Osteoblast (primary cell): ENCODE measurements at regions not wholly inside any gene's neighbourhood (a gene's known extent, or its start where the extent isn't known, plus 50 kb on each side); places are given as distances from the start of the nearest gene placed in this dataset.

Experiments used
- DNase-seq: peaks from one replicate; pipeline ENCODE4 v3.0.0; 2011; ENCODE audit warnings: low spot score, mixed read lengths; ENCODE audit not compliant: insufficient read length; ENCODE audit errors: missing footprints
- H2AFZ ChIP-seq: 2 replicates; pipeline ENCODE4 v1.6.0; 2011; ENCODE audit warnings: mild to moderate bottlenecking, low read length
- H3K27ac ChIP-seq: 2 replicates; pipeline ENCODE4 v1.5.1; 2011; ENCODE audit warnings: mild to moderate bottlenecking, low read depth, low read length, moderate library complexity
- H3K27me3 ChIP-seq: 2 replicates; pipeline ENCODE4 v1.6.0; 2012; ENCODE audit warnings: mild to moderate bottlenecking, control low read depth, inconsistent platforms, low read length, moderate library complexity; ENCODE audit not compliant: insufficient read depth
- H3K36me3 ChIP-seq: 2 replicates; pipeline ENCODE4 v1.5.1; 2011; ENCODE audit warnings: mild to moderate bottlenecking, low read length, control low read depth, moderate library complexity; ENCODE audit not compliant: insufficient read depth
- H3K4me1 ChIP-seq: 2 replicates; pipeline ENCODE4 v1.5.1; 2011; ENCODE audit warnings: mild to moderate bottlenecking, low read length, control low read depth, moderate library complexity; ENCODE audit not compliant: insufficient read depth
- H3K4me2 ChIP-seq: 2 replicates; pipeline ENCODE4 v1.6.0; 2011; ENCODE audit warnings: mild to moderate bottlenecking, low read length; ENCODE audit not compliant: insufficient read depth
- H3K4me3 ChIP-seq: fragments of 200-600 bp; sonication (generic); 3 replicates; pipeline ENCODE4 v1.5.1; 2012; ENCODE audit warnings: mild to moderate bottlenecking, low read length, inconsistent platforms; ENCODE audit not compliant: insufficient read depth
- H3K79me2 ChIP-seq: 2 replicates; pipeline ENCODE4 v1.6.0; 2012; ENCODE audit warnings: mild to moderate bottlenecking, low read length, control low read depth, inconsistent platforms; ENCODE audit not compliant: insufficient read depth
- H3K9me3 ChIP-seq: 2 replicates; pipeline ENCODE4 v1.5.1; 2011; ENCODE audit warnings: low read depth, low read length, control low read depth
- H4K20me1 ChIP-seq: 2 replicates; pipeline ENCODE4 v1.6.0; 2012; ENCODE audit warnings: mild to moderate bottlenecking, low read length, control low read depth; ENCODE audit not compliant: insufficient read depth
- TF ChIP-seq, protein P1 (sequence below): IDR thresholded peaks from 2 replicates; pipeline ENCODE4 v1.5.1; 2011; ENCODE audit warnings: mild to moderate bottlenecking, low read depth, low read length, moderate library complexity; ENCODE audit errors: extremely low read depth

DNA sequence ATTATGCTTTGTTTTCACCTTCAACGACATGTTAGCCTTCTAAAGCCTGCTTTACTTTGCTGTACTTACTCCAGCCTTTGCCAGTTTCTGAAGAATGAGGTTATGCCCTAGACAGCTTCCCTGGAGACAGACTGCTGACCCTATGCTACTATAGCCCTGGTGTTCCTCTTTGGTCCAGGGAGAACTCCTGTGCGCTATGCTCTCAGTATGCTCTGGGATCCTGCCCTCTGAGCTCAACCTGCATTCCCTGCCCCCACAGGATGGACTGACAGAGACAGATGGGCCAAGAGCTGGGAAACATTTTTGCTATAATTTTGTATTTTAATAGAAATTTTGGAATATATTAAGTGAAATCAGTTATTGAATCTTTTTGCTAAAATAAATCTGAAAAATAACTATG, 425.9 kb downstream of the TMA16 start:
- Histone ChIP-seq H3K9me3 (peaks cover 2% of the 10 kb centered on the region), H3K27ac (no peak overlapping the region), H3K79me2 (no peaks in the 10 kb centered on the region), H2AFZ (no peak overlapping the region), H3K27me3 (no peaks in the 10 kb centered on the region), H3K4me3 (no peak overlapping the region), H3K36me3 (no peaks in the 10 kb centered on the region), H4K20me1 (no peaks in the 10 kb centered on the region), H3K4me1 (no peaks in the 10 kb centered on the region), H3K4me2 (no peak overlapping the region)
- TF ChIP-seq, protein P1, sequence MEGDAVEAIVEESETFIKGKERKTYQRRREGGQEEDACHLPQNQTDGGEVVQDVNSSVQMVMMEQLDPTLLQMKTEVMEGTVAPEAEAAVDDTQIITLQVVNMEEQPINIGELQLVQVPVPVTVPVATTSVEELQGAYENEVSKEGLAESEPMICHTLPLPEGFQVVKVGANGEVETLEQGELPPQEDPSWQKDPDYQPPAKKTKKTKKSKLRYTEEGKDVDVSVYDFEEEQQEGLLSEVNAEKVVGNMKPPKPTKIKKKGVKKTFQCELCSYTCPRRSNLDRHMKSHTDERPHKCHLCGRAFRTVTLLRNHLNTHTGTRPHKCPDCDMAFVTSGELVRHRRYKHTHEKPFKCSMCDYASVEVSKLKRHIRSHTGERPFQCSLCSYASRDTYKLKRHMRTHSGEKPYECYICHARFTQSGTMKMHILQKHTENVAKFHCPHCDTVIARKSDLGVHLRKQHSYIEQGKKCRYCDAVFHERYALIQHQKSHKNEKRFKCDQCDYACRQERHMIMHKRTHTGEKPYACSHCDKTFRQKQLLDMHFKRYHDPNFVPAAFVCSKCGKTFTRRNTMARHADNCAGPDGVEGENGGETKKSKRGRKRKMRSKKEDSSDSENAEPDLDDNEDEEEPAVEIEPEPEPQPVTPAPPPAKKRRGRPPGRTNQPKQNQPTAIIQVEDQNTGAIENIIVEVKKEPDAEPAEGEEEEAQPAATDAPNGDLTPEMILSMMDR, result no peak
- peak; percentile 1 for DNase-seq

GRCh38 chr4:163922302-163922701, 427.8 kb downstream of the TMA16 start:
- Histone ChIP-seq H3K27me3 (no peaks in the 10 kb centered on the region), H3K79me2 (no peaks in the 10 kb centered on the region), H4K20me1 (no peaks in the 10 kb centered on the region), H3K9me3 (peaks cover 2% of the 10 kb centered on the region), H3K4me2 (no peak overlapping the region), H3K27ac (no peak overlapping the region), H3K4me3 (no peak overlapping the region), H2AFZ (no peak overlapping the region), H3K36me3 (no peaks in the 10 kb centered on the region), H3K4me1 (no peaks in the 10 kb centered on the region)
- TF ChIP-seq, protein P1, result no peak
- no peak for DNase-seq

- Histone ChIP-seq H4K20me1 (no peaks in the 10 kb centered on the region), H3K27me3 (no peaks in the 10 kb centered on the region), H3K4me2 (no peak overlapping the region), H3K4me1 (no peaks in the 10 kb centered on the region), H2AFZ (no peak overlapping the region), H3K4me3 (no peak overlapping the region), H3K27ac (no peak overlapping the region), H3K36me3 (no peaks in the 10 kb centered on the region), H3K79me2 (no peaks in the 10 kb centered on the region), H3K9me3 (peaks cover 2% of the 10 kb centered on the region)
- DNase-seq, result no peak
- TF ChIP-seq, protein P1, result no peak
Measured at GRCh38 chr4:163923092-163923491, 428.6 kb downstream of the TMA16 start.

GRCh38 chr4:163930086-163930485, 435.6 kb downstream of the TMA16 start:
- H3K27me3 ChIP-seq, result no peaks in the 10 kb centered on the region
- TF ChIP-seq, protein P1, result no peak

More at GRCh38 chr4:163930086-163930485, 435.6 kb downstream of the TMA16 start:
- H3K4me3 ChIP-seq, result no peak overlapping the region
- H4K20me1 ChIP-seq, result no peaks in the 10 kb centered on the region
- no peak for DNase-seq
- no peaks in the 10 kb centered on the region for H3K36me3 ChIP-seq
- no peak overlapping the region for H3K4me2 ChIP-seq
- no peaks in the 10 kb centered on the region for H3K9me3 ChIP-seq
- no peaks in the 10 kb centered on the region for H3K79me2 ChIP-seq
- H3K27ac ChIP-seq, result no peak overlapping the region
- no peaks in the 10 kb centered on the region for H3K4me1 ChIP-seq
- no peak overlapping the region for H2AFZ ChIP-seq
